GM19240 (cell line): ENCODE measurements at regions not wholly inside any gene's neighbourhood (a gene's known extent, or its start where the extent isn't known, plus 50 kb on each side); places are given as distances from the start of the nearest gene placed in this dataset.

ENCODE experiments used
- DNase-seq: peaks from one replicate; pipeline ENCODE4 v3.0.0; 2011; ENCODE audit warnings: low spot score; ENCODE audit not compliant: insufficient read length

DNA sequence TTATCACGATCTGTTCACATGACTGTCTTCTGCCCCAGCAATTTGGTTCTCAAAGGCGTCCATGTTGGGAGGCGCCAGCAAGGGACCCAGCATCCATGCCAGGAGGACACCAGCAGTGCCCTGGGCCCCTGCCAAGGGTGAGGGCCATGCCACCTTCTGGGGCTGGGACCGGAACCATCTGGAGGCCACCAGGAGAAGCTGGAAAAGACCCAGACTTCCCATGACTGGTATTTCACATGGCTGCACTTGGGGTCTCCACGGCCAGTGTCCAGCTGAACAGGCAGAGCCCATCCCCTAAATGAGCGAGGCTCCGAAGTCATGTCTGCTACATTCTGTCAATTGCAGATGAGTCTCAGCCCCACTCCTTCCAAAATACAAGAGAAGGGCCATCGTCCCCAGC lies 306.8 kb upstream of the HS6ST1 start:
- DNase-seq, result no peak

GRCh38 chr2:128625963-128626759 lies 307.5 kb upstream of the HS6ST1 start:
- no peak for DNase-seq

GRCh38 chr2:128626760-128627511 lies 308.3 kb upstream of the HS6ST1 start:
- no peak for DNase-seq

GRCh38 chr2:128628206-128628605 lies 309.5 kb upstream of the HS6ST1 start:
- no peak for DNase-seq

- DNase-seq, result no peak
Measured at GRCh38 chr2:128628996-128629395, 310.3 kb upstream of the HS6ST1 start.

DNA sequence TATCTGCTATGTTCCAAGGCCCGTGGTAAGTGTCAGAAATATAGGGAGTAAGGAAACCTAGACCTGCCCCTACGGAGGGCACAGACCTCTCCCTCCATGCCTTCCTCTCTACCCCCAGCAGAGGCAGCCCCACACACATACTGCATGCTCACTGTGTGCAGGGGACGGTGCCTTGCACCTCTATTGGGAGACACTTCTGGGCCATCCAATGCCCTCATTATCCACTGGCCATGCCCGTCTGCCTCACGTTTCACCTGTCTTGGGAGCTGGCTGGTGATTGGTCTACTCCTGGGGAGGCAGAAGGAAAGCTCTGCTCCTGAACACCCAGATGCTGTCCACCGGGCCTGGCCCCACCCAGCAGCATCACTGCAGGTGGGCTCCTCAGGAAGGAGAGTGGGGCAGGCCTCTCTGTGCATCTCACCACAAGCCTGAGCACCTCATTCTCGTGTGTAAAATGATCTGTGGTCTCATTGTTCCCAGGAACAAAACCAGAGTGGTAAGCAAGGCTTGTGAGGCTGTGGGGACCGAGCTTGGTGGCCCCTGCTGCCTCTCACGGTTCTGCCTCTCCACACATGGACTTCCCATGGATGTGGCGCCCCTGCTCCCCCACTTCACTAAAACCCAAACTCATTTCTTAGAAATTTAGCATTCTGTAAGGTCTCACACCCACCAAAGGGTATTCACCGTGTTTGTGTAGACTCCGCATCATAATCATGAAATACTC lies 312.5 kb upstream of the HS6ST1 start:
- DNase-seq, result no peak

- no peak for DNase-seq
Measured at GRCh38 chr2:128631698-128632500, 313.2 kb upstream of the HS6ST1 start.

DNA sequence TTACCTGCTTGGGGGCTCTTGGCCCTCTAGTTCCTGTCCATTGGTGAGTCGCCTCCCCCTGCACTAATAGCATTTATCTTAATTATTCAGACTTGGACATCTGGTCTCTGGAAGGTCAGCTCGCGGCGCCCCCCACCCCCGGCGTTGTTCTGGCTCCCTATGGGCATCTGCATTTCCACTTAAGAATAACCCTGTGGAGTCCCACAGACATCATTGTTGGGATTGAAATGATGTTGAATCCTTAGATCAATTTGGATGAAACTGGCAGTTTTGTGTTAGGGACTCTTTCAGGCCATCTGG lies 313.8 kb upstream of the HS6ST1 start:
- DNase-seq, result no peak

GRCh38 chr2:128633501-128633900 lies 314.8 kb upstream of the HS6ST1 start:
- no peak for DNase-seq

- no peak for DNase-seq
Measured at GRCh38 chr2:128635361-128635900, 316.8 kb upstream of the HS6ST1 start.

GRCh38 chr2:128636802-128637147 lies 318.1 kb upstream of the HS6ST1 start:
- no peak for DNase-seq

GRCh38 chr2:128637481-128638155 lies 318.9 kb upstream of the HS6ST1 start:
- no peak for DNase-seq

- DNase-seq, result no peak
Measured at GRCh38 chr2:128638341-128639119, 319.9 kb upstream of the HS6ST1 start.

DNA sequence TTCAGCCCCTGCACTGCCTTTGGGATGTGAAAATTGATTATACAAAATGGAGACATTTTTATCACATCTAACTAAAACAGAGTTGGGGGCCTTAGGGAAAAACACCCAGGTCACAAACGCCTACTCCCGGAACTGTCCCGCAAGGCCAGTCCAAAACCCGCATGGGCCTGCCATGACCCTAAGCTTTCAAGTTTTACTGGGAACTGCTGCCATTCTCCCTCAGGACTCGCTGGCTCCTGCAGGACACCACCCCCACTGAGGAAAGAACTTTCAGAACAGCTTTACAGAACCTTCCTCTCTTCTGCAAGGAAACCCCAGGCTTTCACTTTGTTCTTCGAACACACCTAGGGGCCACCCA lies 320.4 kb upstream of the HS6ST1 start:
- DNase-seq, result no peak

- DNase-seq, result no peak
Measured at GRCh38 chr2:128639693-128640092, 321.0 kb upstream of the HS6ST1 start.

- DNase-seq, result no peak
Measured at GRCh38 chr2:128640166-128640844, 321.6 kb upstream of the HS6ST1 start.

DNA sequence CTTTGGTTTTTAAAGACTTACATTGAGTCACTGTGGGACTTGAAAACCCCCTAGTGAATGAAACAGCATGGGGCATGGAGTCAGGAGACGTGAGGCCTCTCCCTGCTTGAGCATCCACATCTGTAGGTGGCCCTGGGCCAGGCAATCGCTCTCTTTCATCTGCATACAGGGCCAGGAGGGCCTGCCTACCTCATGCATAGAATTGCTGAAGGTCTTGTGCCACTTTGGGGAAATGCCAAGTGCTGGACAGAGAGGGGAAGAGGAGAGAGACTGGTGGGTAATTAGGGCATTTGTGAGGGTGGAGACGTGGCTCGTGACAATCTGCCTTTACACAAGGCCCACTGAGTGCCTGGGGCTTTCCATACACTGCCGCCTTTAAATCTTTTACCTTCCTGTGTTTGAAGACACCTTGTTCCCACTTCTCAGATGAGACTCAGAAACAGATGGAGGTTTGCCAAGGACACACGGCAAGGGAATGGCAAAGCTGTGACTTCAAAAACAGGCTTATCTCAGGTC lies 322.2 kb upstream of the HS6ST1 start:
- DNase-seq, result no peak

DNA sequence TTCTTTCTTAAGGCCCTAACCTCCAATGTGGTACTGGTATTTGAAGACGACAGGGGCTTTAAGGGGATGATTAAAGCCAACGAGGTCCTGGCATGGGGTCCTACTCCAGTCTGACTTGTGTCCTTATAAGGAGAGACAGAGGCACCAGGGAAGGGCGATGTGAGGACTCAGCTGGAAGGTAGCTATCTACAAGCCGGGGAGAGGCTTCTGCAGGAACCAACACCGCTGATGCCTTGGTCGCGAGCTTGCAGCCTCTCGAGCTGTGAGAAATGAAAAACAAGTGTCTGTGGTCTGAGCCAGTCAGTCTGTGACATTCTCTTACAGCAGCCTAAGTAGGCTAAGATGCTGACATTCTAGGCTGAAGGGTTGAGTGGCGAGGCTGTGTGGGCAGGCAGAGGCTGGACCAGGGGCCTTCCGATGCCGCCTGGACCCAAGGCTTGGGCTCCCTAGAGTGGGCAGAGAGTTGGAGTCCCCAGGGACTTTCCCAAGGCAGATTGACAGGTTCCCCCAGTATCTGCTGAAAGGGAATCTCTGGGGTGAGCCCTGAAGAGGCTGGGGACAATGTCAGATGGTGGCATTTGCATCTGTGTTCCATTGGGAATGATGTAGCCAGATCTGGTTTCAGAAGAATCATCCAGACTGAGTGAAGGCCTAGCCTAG lies 322.9 kb upstream of the HS6ST1 start:
- no peak for DNase-seq

DNA sequence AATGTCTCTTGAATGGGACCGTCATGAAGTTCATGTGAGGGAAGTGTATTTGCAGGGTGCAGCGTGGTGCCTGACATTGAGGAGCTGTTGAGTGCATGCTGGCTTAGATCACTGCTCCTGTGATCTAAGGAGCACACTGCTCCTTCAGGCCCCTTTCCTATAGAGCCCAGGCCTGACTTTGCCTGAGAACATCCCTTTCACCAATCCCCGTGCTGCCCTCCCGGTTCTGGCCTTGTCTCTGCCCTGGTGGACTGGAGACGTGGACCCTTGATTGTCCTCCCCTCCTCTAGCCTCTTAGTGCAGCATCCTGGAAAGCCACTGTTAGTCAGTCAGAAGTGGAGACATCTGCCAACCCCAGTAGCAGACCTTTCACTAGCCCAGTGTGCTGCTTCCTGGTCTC lies 323.6 kb upstream of the HS6ST1 start:
- no peak for DNase-seq
